GM21526 (cell line): ENCODE measurements at regions not wholly inside any gene's neighbourhood (a gene's known extent, or its start where the extent isn't known, plus 50 kb on each side); places are given as distances from the start of the nearest gene placed in this dataset.
"Not testable (repeated sequence)": the region's sequence is repeated elsewhere in the genome, so short reads cannot be mapped to it uniquely, and the experiment has no call there.

Experiments
- ATAC-seq: cut with Tn5 transposase; IDR thresholded peaks from one replicate; pipeline ENCODE4 v1.9.1; 2021; ENCODE audit warnings: moderate library complexity; ENCODE audit not compliant: unreplicated experiment, low FRiP score

- no peak for ATAC-seq
Measured at GRCh38 chr5:125416055-125416454, 669.6 kb upstream of the ZNF608 start.

GRCh38 chr5:125421006-125421405 lies 674.6 kb upstream of the ZNF608 start:
- ATAC-seq: no peak

- no peak for ATAC-seq
Measured at GRCh38 chr5:125422342-125422741, 675.9 kb upstream of the ZNF608 start.

GRCh38 chr5:125424402-125425141 lies 678.1 kb upstream of the ZNF608 start:
- no peak for ATAC-seq

GRCh38 chr5:125429498-125429897 lies 683.1 kb upstream of the ZNF608 start:
- ATAC-seq: no peak

GRCh38 chr5:125433457-125433856 lies 687.0 kb upstream of the ZNF608 start:
- no peak for ATAC-seq

- ATAC-seq: no peak
Measured at GRCh38 chr5:125439243-125439642, 692.8 kb upstream of the ZNF608 start.

- no peak for ATAC-seq
Measured at GRCh38 chr5:125440905-125441304, 694.5 kb upstream of the ZNF608 start.

- ATAC-seq: no peak
Measured at GRCh38 chr5:125446986-125447385, 700.5 kb upstream of the ZNF608 start.

GRCh38 chr5:125450771-125451170 lies 704.3 kb upstream of the ZNF608 start:
- ATAC-seq: no peak

- ATAC-seq: no peak
Measured at GRCh38 chr5:125451622-125452021, 705.2 kb upstream of the ZNF608 start.

- no peak for ATAC-seq
Measured at GRCh38 chr5:125452991-125453390, 706.6 kb upstream of the ZNF608 start.

- ATAC-seq: no peak
Measured at GRCh38 chr5:125455041-125455440, 708.6 kb upstream of the ZNF608 start.

GRCh38 chr5:125456005-125456404 lies 709.6 kb upstream of the ZNF608 start:
- not testable (repeated sequence) for ATAC-seq

- no peak for ATAC-seq
Measured at GRCh38 chr5:125457617-125458016, 711.2 kb upstream of the ZNF608 start.

- not testable (repeated sequence) for ATAC-seq
Measured at GRCh38 chr5:125458949-125459348, 712.5 kb upstream of the ZNF608 start.

- no peak for ATAC-seq
Measured at GRCh38 chr5:125461641-125462072, 715.2 kb upstream of the ZNF608 start.

- no peak for ATAC-seq
Measured at GRCh38 chr5:125463466-125464092, 717.1 kb upstream of the ZNF608 start.

GRCh38 chr5:125464847-125465432 lies 718.5 kb upstream of the ZNF608 start:
- ATAC-seq: no peak

- no peak for ATAC-seq
Measured at GRCh38 chr5:125465703-125466102, 719.3 kb upstream of the ZNF608 start.

- ATAC-seq: no peak
Measured at GRCh38 chr5:125467222-125467621, 720.8 kb upstream of the ZNF608 start.
